ENCODE measurements at regions not wholly inside any gene's neighbourhood (a gene's known extent, or its start where the extent isn't known, plus 50 kb on each side); places are given as distances from the start of the nearest gene placed in this dataset.

DNA sequence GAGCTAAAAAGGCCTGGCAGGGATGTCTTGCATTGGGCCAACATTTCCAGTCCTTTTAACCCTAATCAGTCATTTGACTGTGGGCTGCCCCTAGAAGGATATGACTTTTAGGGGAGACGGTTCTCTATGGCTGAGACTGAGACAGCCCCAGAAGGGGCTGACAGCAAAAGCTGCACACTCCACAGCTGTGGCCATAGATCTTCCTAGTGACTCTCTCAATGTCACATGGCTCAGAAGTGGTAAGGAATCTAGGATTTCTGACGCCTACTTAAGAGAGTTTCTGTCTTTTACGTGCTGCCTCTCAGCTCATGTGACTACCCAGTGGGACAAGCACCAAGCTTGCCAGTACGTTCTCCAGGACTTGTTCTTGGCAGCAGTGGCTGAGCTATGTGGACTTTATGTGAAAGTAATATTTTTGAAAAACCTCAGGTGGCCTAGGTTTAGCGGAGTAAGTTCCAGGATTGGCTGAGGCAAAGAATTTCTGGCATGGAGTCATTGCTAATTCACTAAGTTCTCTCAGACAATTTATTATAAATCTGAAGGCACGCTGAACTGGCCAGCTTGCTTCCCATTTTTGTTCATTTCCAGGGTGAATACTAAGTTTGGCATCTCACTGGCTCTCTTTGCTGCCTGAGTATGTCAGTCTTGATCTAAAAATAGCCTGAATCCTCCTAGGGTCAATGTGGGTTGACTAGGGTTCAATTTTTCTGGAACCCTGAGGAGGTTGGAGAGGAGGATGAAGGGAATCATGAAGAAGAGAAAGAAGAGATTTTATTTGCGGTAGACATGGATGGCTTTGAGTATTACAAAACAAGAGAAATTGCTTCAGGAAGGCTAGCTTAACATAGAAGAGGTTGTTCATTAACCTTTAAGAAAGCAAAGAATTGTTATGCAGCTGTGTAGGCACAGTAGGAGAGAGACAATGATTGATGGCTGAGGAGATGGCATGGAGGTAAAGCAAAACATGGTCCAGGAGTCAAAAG lies 271.8 kb downstream of the AEBP2 start:
- Histone ChIP-seq H3K36me3 (ENCODE audit: control insufficient read depth, insufficient read depth, low read length) (no peaks in the 10 kb centered on the region), H3K27me3 (replicated peaks; ENCODE audit: control insufficient read depth, insufficient read depth, low read length) (no peaks in the 10 kb centered on the region), H3K4me1 (no peaks in the 10 kb centered on the region), H3K9me3 (0 out of 2 replicates have a peak, but pooled peaks cover 3% of the 10 kb centered on the region), H3K4me3 (ENCODE audit: low read depth, low read length) (no peak overlapping the region)
- H3K36me3 Mint-ChIP-seq (ENCODE audit: insufficient read depth, unreplicated experiment) = no peaks in the 10 kb centered on the region
- H3K27ac Mint-ChIP-seq (ENCODE audit: unreplicated experiment) = no peak overlapping the region
- intact Hi-C loops (cut with micrococcal nuclease; ENCODE audit: unreplicated experiment) = no loop called here
- BruUV-seq (replicated peaks) = no TSS peak
- DNase-seq = no peak
- ChIA-PET POLR2A (no interaction called here), CTCF (interaction anchor here (0.6 kb wide), 1 partner anchor 51 kb away, joined by 3 read pairs; no protein-coding TSS in a partner anchor)
- H3K4me1 Mint-ChIP-seq (ENCODE audit: low read depth, unreplicated experiment) = no peaks in the 10 kb centered on the region
- no peak overlapping the region for H3K4me3 Mint-ChIP-seq (ENCODE audit: unreplicated experiment)
- H3K9me3 Mint-ChIP-seq (ENCODE audit: unreplicated experiment) = peaks cover 33% of the 10 kb centered on the region
- H3K27me3 Mint-ChIP-seq (ENCODE audit: insufficient read depth, unreplicated experiment) = no peaks in the 10 kb centered on the region
- TF ChIP-seq CTCF (IDR thresholded peaks at IDR 0.05; ENCODE audit: insufficient read depth in 1 of 2, low read depth in 1 of 2, low read length in 1 of 2, severe bottlenecking in 1 of 2, unreplicated experiment in 1 of 2) = no peak

DNA sequence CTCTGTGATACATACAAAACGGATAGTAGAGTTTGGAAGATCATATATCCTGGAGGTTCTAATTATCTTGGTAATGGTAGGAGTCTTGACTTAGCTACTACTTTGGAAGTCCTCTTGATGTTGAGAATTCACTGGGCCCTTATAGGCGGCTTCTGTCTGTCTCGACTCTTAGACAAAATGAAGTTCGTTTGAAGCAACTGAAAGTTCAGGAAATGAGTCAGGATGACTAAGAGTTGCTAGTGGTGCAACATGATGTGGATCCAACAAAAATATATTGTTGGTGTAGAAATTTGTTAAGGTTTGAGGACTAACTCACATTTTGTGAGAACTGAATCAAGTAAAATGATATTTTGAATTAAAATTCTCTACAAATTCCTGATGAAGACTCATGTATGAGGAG lies 272.7 kb downstream of the AEBP2 start:
- no peak for DNase-seq
- Mint-ChIP-seq H3K9me3 (ENCODE audit: unreplicated experiment) (peaks cover 24% of the 10 kb centered on the region), H3K4me3 (ENCODE audit: unreplicated experiment) (no peak overlapping the region), H3K27me3 (ENCODE audit: insufficient read depth, unreplicated experiment) (no peaks in the 10 kb centered on the region), H3K36me3 (ENCODE audit: insufficient read depth, unreplicated experiment) (no peaks in the 10 kb centered on the region), H3K27ac (ENCODE audit: unreplicated experiment) (no peak overlapping the region), H3K4me1 (ENCODE audit: low read depth, unreplicated experiment) (no peaks in the 10 kb centered on the region)
- intact Hi-C loops (cut with micrococcal nuclease; ENCODE audit: unreplicated experiment) = no loop called here
- ChIA-PET POLR2A (no interaction called here), CTCF (no interaction called here)
- Histone ChIP-seq H3K9me3 (0 out of 2 replicates have a peak, but pooled peaks cover 3% of the 10 kb centered on the region), H3K27me3 (replicated peaks; ENCODE audit: control insufficient read depth, insufficient read depth, low read length) (no peaks in the 10 kb centered on the region), H3K4me3 (ENCODE audit: low read depth, low read length) (no peak overlapping the region), H3K4me1 (no peaks in the 10 kb centered on the region), H3K36me3 (ENCODE audit: control insufficient read depth, insufficient read depth, low read length) (no peaks in the 10 kb centered on the region)
- TF ChIP-seq CTCF (IDR thresholded peaks at IDR 0.05; ENCODE audit: insufficient read depth in 1 of 2, low read depth in 1 of 2, low read length in 1 of 2, severe bottlenecking in 1 of 2, unreplicated experiment in 1 of 2) = no peak
- no TSS peak for BruUV-seq (replicated peaks)

- Histone ChIP-seq H3K9me3 (no peaks in the 10 kb centered on the region), H3K4me3 (ENCODE audit: low read depth, low read length) (no peak overlapping the region), H3K27me3 (replicated peaks; ENCODE audit: control insufficient read depth, insufficient read depth, low read length) (no peaks in the 10 kb centered on the region), H3K36me3 (ENCODE audit: control insufficient read depth, insufficient read depth, low read length) (no peaks in the 10 kb centered on the region), H3K4me1 (no peaks in the 10 kb centered on the region)
- ChIA-PET POLR2A (interaction anchor here (0.5 kb wide), 1 partner anchor 260 kb away, joined by 8 read pairs; no protein-coding TSS in a partner anchor), CTCF (no interaction called here)
- Mint-ChIP-seq H3K4me1 (ENCODE audit: low read depth, unreplicated experiment) (no peaks in the 10 kb centered on the region), H3K9me3 (ENCODE audit: unreplicated experiment) (peaks cover 5% of the 10 kb centered on the region), H3K27ac (ENCODE audit: unreplicated experiment) (no peak overlapping the region), H3K27me3 (ENCODE audit: insufficient read depth, unreplicated experiment) (peaks cover 16% of the 10 kb centered on the region), H3K4me3 (ENCODE audit: unreplicated experiment) (no peak overlapping the region), H3K36me3 (ENCODE audit: insufficient read depth, unreplicated experiment) (no peaks in the 10 kb centered on the region)
- intact Hi-C loops (cut with micrococcal nuclease; ENCODE audit: unreplicated experiment) = no loop called here
- no peak for TF ChIP-seq CTCF (IDR thresholded peaks at IDR 0.05; ENCODE audit: insufficient read depth in 1 of 2, low read depth in 1 of 2, low read length in 1 of 2, severe bottlenecking in 1 of 2, unreplicated experiment in 1 of 2)
- DNase-seq = no peak
- no TSS peak for BruUV-seq (replicated peaks)
These were observed 279.1 kb downstream of the AEBP2 start for GRCh38 chr12:19718401-19718800.
